AG08396 (cell line): ENCODE measurements at regions not wholly inside any gene's neighbourhood (a gene's known extent, or its start where the extent isn't known, plus 50 kb on each side); places are given as distances from the start of the nearest gene placed in this dataset.

Source experiments
- DNase-seq: peaks from one replicate; pipeline ENCODE4 v3.0.0; 2012; ENCODE audit warnings: low spot score, mixed read lengths

GRCh38 chr5:142434322-142434612, 109.4 kb upstream of the SPRY4 start:
- no peak for DNase-seq

GRCh38 chr5:142433526-142434321, 108.9 kb upstream of the SPRY4 start:
- DNase-seq, result peak; percentile 47

GRCh38 chr5:142432961-142433360, 108.1 kb upstream of the SPRY4 start:
- no peak for DNase-seq

- no peak for DNase-seq
Measured at GRCh38 chr5:142432369-142432863, 107.6 kb upstream of the SPRY4 start.

- no peak for DNase-seq
Measured at GRCh38 chr5:142428773-142429473, 104.1 kb upstream of the SPRY4 start.

- DNase-seq, result no peak
Measured at GRCh38 chr5:142428036-142428772, 103.4 kb upstream of the SPRY4 start.

- DNase-seq, result no peak
Measured at GRCh38 chr5:142427529-142427928, 102.7 kb upstream of the SPRY4 start.

- DNase-seq, result no peak
Measured at GRCh38 chr5:142427015-142427364, 102.2 kb upstream of the SPRY4 start.

- no peak for DNase-seq
Measured at GRCh38 chr5:142426129-142427014, 101.6 kb upstream of the SPRY4 start.

- peak; percentile 45 for DNase-seq
Measured at GRCh38 chr5:142425286-142426065, 100.7 kb upstream of the SPRY4 start.

GRCh38 chr5:142422429-142422828, 97.6 kb upstream of the SPRY4 start:
- DNase-seq, result peak; percentile 45

- no peak for DNase-seq
Measured at GRCh38 chr5:142421621-142422397, 97.0 kb upstream of the SPRY4 start.

- no peak for DNase-seq
Measured at GRCh38 chr5:142421228-142421617, 96.4 kb upstream of the SPRY4 start.

GRCh38 chr5:142420561-142421227, 95.9 kb upstream of the SPRY4 start:
- no peak for DNase-seq

- DNase-seq, result no peak
Measured at GRCh38 chr5:142412581-142412980, 87.8 kb upstream of the SPRY4 start.

- no peak for DNase-seq
Measured at GRCh38 chr5:142411656-142412425, 87.0 kb upstream of the SPRY4 start.

- no peak for DNase-seq
Measured at GRCh38 chr5:142411103-142411502, 86.3 kb upstream of the SPRY4 start.

- DNase-seq, result no peak
Measured at GRCh38 chr5:142408981-142409481, 84.2 kb upstream of the SPRY4 start.

- no peak for DNase-seq
Measured at GRCh38 chr5:142408536-142408935, 83.7 kb upstream of the SPRY4 start.
